GM23248 (cell line): ENCODE measurements at regions not wholly inside any gene's neighbourhood (a gene's known extent, or its start where the extent isn't known, plus 50 kb on each side); places are given as distances from the start of the nearest gene placed in this dataset.

Source experiments
- DNase-seq: peaks from one replicate; pipeline ENCODE4 v3.0.0-alpha.2; 2015
- H2AFZ ChIP-seq: fragments of 200-600 bp; sonication (generic); 2 replicates; pipeline ENCODE4 v1.6.1; 2016; ENCODE audit warnings: antibody characterized with exemption
- H3F3A ChIP-seq: fragments of 200-600 bp; sonication (generic); 2 replicates; pipeline ENCODE4 v1.6.1; 2016; ENCODE audit warnings: mild to moderate bottlenecking, antibody characterized with exemption, mixed run types; ENCODE audit not compliant: insufficient read depth
- H3K27ac ChIP-seq: fragments of 200-600 bp; sonication (generic); 2 replicates; pipeline ENCODE4 v1.5.1; 2016; ENCODE audit warnings: mild to moderate bottlenecking
- H3K27me3 ChIP-seq: fragments of 200-600 bp; sonication (generic); replicated peaks from 2 replicates; pipeline ENCODE4 v1.6.1; 2016; ENCODE audit warnings: mild to moderate bottlenecking; ENCODE audit not compliant: insufficient read depth
- H3K36me3 ChIP-seq: fragments of 200-600 bp; sonication (generic); 2 replicates; pipeline ENCODE4 v1.6.1; 2016; ENCODE audit warnings: low read depth, mild to moderate bottlenecking
- H3K4me1 ChIP-seq: fragments of 200-600 bp; sonication (generic); 2 replicates; pipeline ENCODE4 v1.6.1; 2016; ENCODE audit warnings: mild to moderate bottlenecking; ENCODE audit not compliant: insufficient read depth
- H3K4me2 ChIP-seq: fragments of 200-600 bp; sonication (generic); one replicate; pipeline ENCODE4 v1.6.1; 2016; ENCODE audit warnings: mild to moderate bottlenecking; ENCODE audit not compliant: unreplicated experiment
- H3K4me3 ChIP-seq: fragments of 200-600 bp; sonication (generic); 2 replicates; pipeline ENCODE4 v1.5.1; 2016; ENCODE audit warnings: mild to moderate bottlenecking
- H3K79me2 ChIP-seq: fragments of 200-600 bp; sonication (generic); 2 replicates; pipeline ENCODE4 v1.6.1; 2016; ENCODE audit warnings: mild to moderate bottlenecking; ENCODE audit not compliant: insufficient read depth
- H3K9ac ChIP-seq: fragments of 200-600 bp; sonication (generic); 2 replicates; pipeline ENCODE4 v1.6.1; 2016; ENCODE audit warnings: mild to moderate bottlenecking
- H3K9me2 ChIP-seq: fragments of 200-600 bp; sonication (generic); 2 replicates; pipeline ENCODE4 v1.6.1; 2016; ENCODE audit warnings: mixed run types, mild to moderate bottlenecking, moderate library complexity; ENCODE audit not compliant: insufficient read depth
- H3K9me3 ChIP-seq: fragments of 200-600 bp; sonication (generic); one replicate; pipeline ENCODE4 v1.6.1; 2017; ENCODE audit warnings: low read depth
- H4K20me1 ChIP-seq: fragments of 200-600 bp; sonication (generic); 2 replicates; pipeline ENCODE4 v1.6.0; 2016; ENCODE audit not compliant: insufficient read depth
- EZH2 ChIP-seq: fragments of 200-600 bp; sonication (generic); IDR thresholded peaks from 2 replicates; pipeline ENCODE4 v1.6.1; 2018; ENCODE audit warnings: antibody characterized with exemption, mild to moderate bottlenecking; ENCODE audit not compliant: insufficient read depth, poor library complexity, severe bottlenecking
- EZH2phosphoT487 ChIP-seq: fragments of 200-600 bp; sonication (generic); IDR thresholded peaks from 2 replicates; pipeline ENCODE4 v1.6.1; 2018; ENCODE audit warnings: antibody characterized with exemption, moderate library complexity, mild to moderate bottlenecking, low read depth; ENCODE audit not compliant: insufficient read depth
- WGBS, 2 experiments: methylation state at CpG; one replicate each; pipeline ENCODE4 v1.1.6; 2015 to 2017; ENCODE audit warnings: low lambda C conversion rate in 2 of 2, low coverage in 1 of 2; ENCODE audit errors: missing lambda C conversion rate in 2 of 2; 5-methylcytosine and 5-hydroxymethylcytosine counted together
- in situ Hi-C: fragments of 300-500 bp; cut with MboI; formaldehyde crosslinking; loops from 2 replicates; pipeline ENCODE4 v1.15.0; 2020

- TF ChIP-seq EZH2 (no peak), EZH2phosphoT487 (no peak)
- Histone ChIP-seq H3K36me3 (no peaks in the 10 kb centered on the region), H3K9ac (no peak overlapping the region), H3K79me2 (no peaks in the 10 kb centered on the region), H4K20me1 (no peaks in the 10 kb centered on the region), H3K4me3 (no peak overlapping the region), H3K27me3 (no peaks in the 10 kb centered on the region), H3K4me2 (no peak overlapping the region), H3K9me2 (no peaks in the 10 kb centered on the region), H3K4me1 (peaks cover 13% of the 10 kb centered on the region), H3K27ac (no peak overlapping the region), H2AFZ (no peak overlapping the region), H3F3A (peaks cover 2% of the 10 kb centered on the region; the same call in 1 of the 2 replicates), H3K9me3 (no peaks in the 10 kb centered on the region)
- DNase-seq = no peak
- 47 to 48% methylated on average over 5 of the region's 5 CpGs for WGBS, 2 experiments
- in situ Hi-C loops = no loop called here
Measured at GRCh38 chr20:50429412-50429811, 80.8 kb upstream of the PTPN1 start.

DNA sequence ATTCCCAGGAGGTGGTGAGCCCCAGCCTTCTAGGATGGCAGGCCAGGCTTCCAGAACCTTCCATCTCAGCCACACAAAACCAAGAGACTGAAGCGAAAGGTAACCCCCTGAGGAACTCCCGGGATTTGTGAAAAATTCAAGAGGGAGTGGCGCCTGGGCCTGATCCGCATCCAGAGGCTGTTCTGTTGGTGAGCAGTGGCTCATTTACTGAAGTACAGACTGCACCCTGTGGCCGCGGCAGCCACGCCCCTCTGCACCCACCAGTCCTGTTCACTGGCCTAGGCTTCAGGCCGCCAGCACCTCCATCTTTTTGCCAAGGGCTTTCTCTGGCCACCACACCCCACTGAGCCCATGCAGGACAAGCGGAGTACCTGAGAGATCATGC lies 79.1 kb upstream of the PTPN1 start:
- no peak overlapping the region for H3K9ac ChIP-seq
- H2AFZ ChIP-seq = no peak overlapping the region
- H3F3A ChIP-seq = peaks cover 5% of the 10 kb centered on the region
- in situ Hi-C loops = no loop called here
- no peaks in the 10 kb centered on the region for H3K9me3 ChIP-seq
- H3K4me3 ChIP-seq = no peak overlapping the region
- WGBS, 2 experiments = 88 to 94% methylated on average over 9 of the region's 9 CpGs
- H3K36me3 ChIP-seq = no peaks in the 10 kb centered on the region
- no peaks in the 10 kb centered on the region for H3K79me2 ChIP-seq
- no peaks in the 10 kb centered on the region for H4K20me1 ChIP-seq
- no peak overlapping the region for H3K27ac ChIP-seq
- H3K4me1 ChIP-seq = peaks cover 13% of the 10 kb centered on the region
- no peak for DNase-seq
- no peaks in the 10 kb centered on the region for H3K9me2 ChIP-seq
- no peak for TF ChIP-seq EZH2phosphoT487
- TF ChIP-seq EZH2 = no peak
- no peaks in the 10 kb centered on the region for H3K27me3 ChIP-seq
- no peak overlapping the region for H3K4me2 ChIP-seq

DNA sequence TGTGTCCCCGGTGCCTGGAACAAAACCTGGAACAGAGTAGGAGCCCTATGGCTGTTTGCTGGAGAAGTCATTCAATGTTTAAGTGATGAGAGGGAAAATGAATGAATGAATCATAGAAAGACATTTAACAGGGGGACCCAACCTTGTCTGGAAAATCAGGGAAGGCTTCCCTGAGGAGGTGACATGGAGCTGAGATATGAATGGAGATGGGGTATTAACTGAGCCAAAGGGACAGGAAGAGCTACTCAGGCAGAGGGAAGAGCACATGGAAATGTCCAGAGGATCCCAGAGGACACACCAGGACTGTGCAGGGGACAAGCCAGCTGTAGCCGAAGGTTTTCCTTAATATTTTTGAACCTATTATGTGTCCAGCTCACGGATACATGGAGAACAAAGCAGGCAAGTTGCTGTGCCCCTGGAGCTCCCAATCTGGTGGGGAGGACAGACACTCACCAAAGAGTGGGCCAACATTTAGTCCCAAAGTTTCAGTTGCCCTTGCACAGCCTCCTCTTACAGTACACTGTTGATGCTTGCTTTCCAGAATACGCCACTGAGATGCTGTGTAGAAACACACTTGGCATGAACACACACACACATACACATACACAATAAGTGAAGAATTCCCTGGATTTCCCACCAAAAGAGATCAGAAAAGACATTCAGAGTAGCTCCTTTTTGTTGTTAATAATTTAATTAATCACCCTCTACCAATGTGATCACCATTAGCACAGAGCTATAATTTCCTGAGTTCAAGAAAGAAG lies 77.0 kb upstream of the PTPN1 start:
- Histone ChIP-seq H3K27me3 (no peaks in the 10 kb centered on the region), H3K4me1 (peaks cover 2% of the 10 kb centered on the region), H3K9me3 (no peaks in the 10 kb centered on the region), H3K9me2 (no peaks in the 10 kb centered on the region), H3K9ac (no peak overlapping the region), H3K79me2 (no peaks in the 10 kb centered on the region), H3F3A (peaks cover 5% of the 10 kb centered on the region), H3K36me3 (no peaks in the 10 kb centered on the region), H4K20me1 (no peaks in the 10 kb centered on the region), H3K4me2 (no peak overlapping the region), H2AFZ (no peak overlapping the region), H3K27ac (no peak overlapping the region), H3K4me3 (no peak overlapping the region)
- WGBS, 2 experiments = 98 to 99% methylated on average over 4 of the region's 4 CpGs
- in situ Hi-C loops = no loop called here
- no peak for DNase-seq
- TF ChIP-seq EZH2 (no peak), EZH2phosphoT487 (no peak)

DNA sequence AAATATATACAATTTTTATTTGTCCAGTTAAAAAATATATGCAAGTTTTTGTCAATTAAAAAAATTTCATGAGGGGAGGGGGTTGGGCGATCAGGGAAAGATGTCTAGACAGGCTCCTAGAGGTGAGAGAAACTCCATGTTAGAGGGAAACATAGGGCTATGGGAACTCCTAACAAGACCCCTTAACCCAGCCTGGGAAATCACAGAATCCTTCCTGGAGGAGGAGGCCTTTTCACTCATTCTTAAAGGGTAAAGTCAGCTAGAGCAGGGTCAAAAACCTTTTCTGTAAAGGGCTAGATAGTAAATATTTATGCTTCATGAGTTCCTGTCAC lies 75.9 kb upstream of the PTPN1 start:
- 89 to 100% methylated on average over 1 of the region's 1 CpG for WGBS, 2 experiments
- no peak overlapping the region for H2AFZ ChIP-seq
- H4K20me1 ChIP-seq = no peaks in the 10 kb centered on the region
- DNase-seq = no peak
- TF ChIP-seq EZH2phosphoT487 (no peak), EZH2 (no peak)
- H3K79me2 ChIP-seq = no peaks in the 10 kb centered on the region
- H3K9me2 ChIP-seq = no peaks in the 10 kb centered on the region
- H3F3A ChIP-seq = peaks cover 12% of the 10 kb centered on the region
- no peak overlapping the region for H3K4me3 ChIP-seq
- H3K4me2 ChIP-seq = no peak overlapping the region
- no peak overlapping the region for H3K9ac ChIP-seq
- peak overlapping the region; percentile 24; the same call in 1 of the 2 replicates for H3K27ac ChIP-seq
- in situ Hi-C loops = no loop called here
- no peaks in the 10 kb centered on the region for H3K9me3 ChIP-seq
- H3K4me1 ChIP-seq = peaks cover 9% of the 10 kb centered on the region
- no peaks in the 10 kb centered on the region for H3K36me3 ChIP-seq
- H3K27me3 ChIP-seq = no peaks in the 10 kb centered on the region
